Thoracic aorta (tissue), 2 donors: ENCODE measurements at regions not wholly inside any gene's neighbourhood (a gene's known extent, or its start where the extent isn't known, plus 50 kb on each side); places are given as distances from the start of the nearest gene placed in this dataset.

ENCODE experiments used
- ATAC-seq: fragments of 150-250 bp; one replicate; pipeline ENCODE4 v1.8.0; 2017; ENCODE audit warnings: low read depth; ENCODE audit not compliant: insufficient number of reproducible peaks, low FRiP score
- DNase-seq: peaks from one replicate; pipeline ENCODE4 v3.0.0-alpha.2; 2020; ENCODE audit warnings: low spot score
- H3K27ac ChIP-seq, 2 donors: fragments of 200-600 bp; sonication (generic); 1 replicate in 1 of 2; 2 replicates in 1 of 2; pipeline ENCODE4 v1.5.1; 2016; ENCODE audit warnings: mild to moderate bottlenecking in 2 of 2, moderate library complexity in 2 of 2
- H3K27me3 ChIP-seq: fragments of 200-600 bp; sonication (generic); replicated peaks from 2 replicates; pipeline ENCODE4 v1.6.0; 2016; ENCODE audit warnings: mild to moderate bottlenecking; ENCODE audit not compliant: insufficient read depth
- H3K36me3 ChIP-seq: fragments of 200-600 bp; sonication (generic); one replicate; pipeline ENCODE4 v1.5.1; 2016
- H3K4me1 ChIP-seq, 2 donors: fragments of 200-600 bp; sonication (generic); 1 replicate in 1 of 2; 2 replicates in 1 of 2; pipeline versions ENCODE4 v1.5.1 to v1.6.0; 2016; ENCODE audit warnings: low read depth in 2 of 2, mild to moderate bottlenecking in 1 of 2; ENCODE audit not compliant: control insufficient read depth in 1 of 2
- H3K4me3 ChIP-seq: fragments of 200-600 bp; sonication (generic); 2 replicates; pipeline ENCODE4 v1.5.1; 2016; ENCODE audit warnings: mild to moderate bottlenecking
- H3K9me3 ChIP-seq: fragments of 200-600 bp; sonication (generic); 2 replicates; pipeline ENCODE4 v1.5.1; 2016
- TF ChIP-seq, protein P1 (sequence below): fragments of 200-600 bp; sonication (generic); IDR thresholded peaks from one replicate; pipeline ENCODE4 v1.5.1; 2019; ENCODE audit warnings: antibody characterized with exemption

DNA sequence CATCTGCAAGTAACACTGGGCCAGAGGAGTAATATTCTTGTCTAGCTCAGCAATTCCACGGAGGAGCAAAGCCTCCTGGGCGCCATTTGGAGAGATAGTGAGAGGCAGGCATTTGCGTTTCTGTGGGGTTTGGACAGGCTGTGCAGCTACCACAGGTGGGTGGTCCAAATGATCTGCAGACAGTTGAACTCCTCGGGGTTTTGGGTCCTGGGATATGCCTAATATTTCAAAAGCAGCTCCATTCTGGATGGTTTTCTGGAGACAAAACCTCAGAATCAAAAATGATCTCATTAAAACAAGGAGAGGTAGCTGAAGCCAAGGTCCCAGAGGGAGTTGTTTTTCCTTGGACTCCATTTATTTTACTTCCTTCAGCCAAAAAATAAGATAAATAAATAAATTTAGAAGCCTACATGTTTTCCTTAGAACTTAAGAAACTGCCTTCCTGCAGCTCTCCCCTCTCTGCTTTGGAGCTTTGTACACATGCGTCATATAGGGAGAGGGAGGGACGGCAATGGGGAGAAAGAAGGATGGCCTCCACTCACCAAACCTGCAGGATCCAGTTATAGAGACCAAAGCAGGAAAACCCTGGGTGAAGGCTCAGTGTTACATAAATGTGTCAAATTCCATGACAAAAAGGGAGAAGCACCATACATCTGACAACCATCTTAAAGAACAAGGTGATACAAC, 227.3 kb upstream of the DAAM1 start:
- ATAC-seq (no peak), DNase-seq (no peak)
- Histone ChIP-seq H3K9me3 (no peaks in the 10 kb centered on the region), H3K36me3 (no peaks in the 10 kb centered on the region), H3K4me1 (no peaks in the 10 kb centered on the region), H3K27ac (no peak overlapping the region), H3K4me3 (no peak overlapping the region), H3K27me3 (no peaks in the 10 kb centered on the region)
- TF ChIP-seq, protein P1, sequence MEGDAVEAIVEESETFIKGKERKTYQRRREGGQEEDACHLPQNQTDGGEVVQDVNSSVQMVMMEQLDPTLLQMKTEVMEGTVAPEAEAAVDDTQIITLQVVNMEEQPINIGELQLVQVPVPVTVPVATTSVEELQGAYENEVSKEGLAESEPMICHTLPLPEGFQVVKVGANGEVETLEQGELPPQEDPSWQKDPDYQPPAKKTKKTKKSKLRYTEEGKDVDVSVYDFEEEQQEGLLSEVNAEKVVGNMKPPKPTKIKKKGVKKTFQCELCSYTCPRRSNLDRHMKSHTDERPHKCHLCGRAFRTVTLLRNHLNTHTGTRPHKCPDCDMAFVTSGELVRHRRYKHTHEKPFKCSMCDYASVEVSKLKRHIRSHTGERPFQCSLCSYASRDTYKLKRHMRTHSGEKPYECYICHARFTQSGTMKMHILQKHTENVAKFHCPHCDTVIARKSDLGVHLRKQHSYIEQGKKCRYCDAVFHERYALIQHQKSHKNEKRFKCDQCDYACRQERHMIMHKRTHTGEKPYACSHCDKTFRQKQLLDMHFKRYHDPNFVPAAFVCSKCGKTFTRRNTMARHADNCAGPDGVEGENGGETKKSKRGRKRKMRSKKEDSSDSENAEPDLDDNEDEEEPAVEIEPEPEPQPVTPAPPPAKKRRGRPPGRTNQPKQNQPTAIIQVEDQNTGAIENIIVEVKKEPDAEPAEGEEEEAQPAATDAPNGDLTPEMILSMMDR: no peak

DNA sequence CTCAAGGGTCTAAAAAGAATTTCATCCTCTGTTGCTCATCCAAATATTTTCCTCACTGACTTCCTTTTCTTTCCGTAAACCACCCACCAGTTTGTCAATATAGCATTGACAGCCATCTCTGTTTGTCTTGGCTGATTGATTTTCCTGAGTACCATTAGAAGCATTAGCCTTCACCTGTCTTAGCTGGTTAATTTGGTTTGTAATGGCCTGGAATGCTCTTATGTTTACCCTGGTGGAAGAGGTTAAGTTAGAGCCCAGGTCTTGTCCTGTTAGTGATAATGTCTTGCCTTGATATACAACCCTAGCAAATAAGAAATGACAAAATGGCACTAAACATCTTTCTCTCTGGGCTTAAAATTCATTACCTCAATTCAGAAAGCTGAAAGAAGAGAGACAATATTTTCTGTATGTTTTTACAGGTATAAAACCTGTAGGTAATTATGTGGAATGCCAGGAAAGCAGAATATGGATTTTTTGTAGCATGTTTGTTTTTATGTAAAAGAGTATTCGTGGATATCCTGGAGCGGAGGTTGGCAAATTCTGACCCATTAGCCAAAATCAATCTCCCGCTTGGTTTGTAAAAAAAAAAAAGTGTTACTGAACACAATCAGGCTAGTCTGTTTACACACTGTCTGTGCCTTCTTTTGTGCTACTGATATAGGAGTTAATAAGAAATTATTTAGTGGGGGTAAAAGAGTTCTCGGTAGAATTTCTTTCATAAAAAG, 224.4 kb upstream of the DAAM1 start:
- Histone ChIP-seq H3K4me3 (no peak overlapping the region), H3K4me1 (no peaks in the 10 kb centered on the region), H3K27me3 (no peaks in the 10 kb centered on the region), H3K27ac (no peak overlapping the region), H3K9me3 (no peaks in the 10 kb centered on the region), H3K36me3 (no peaks in the 10 kb centered on the region)
- ATAC-seq: no peak
- no peak for DNase-seq
- TF ChIP-seq, protein P1: no peak

DNA sequence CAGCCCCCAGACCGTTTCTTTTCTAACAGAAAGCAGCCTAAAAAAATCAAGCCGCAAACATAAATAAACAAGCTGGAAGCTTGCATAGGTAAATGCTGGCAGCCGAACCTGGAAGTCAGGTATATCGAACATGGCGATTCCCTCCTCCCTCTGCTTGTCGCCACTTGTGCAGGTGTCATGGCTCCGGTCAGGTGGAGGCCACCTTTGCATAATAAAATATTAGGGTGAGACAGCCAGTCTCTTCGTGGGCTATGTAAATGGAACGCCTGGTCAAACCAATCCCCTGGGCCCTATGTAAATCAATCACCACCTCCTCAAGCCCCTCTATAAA, 223.9 kb upstream of the DAAM1 start:
- ATAC-seq: no peak
- no peaks in the 10 kb centered on the region for H3K9me3 ChIP-seq
- no peaks in the 10 kb centered on the region for H3K4me1 ChIP-seq

DNA sequence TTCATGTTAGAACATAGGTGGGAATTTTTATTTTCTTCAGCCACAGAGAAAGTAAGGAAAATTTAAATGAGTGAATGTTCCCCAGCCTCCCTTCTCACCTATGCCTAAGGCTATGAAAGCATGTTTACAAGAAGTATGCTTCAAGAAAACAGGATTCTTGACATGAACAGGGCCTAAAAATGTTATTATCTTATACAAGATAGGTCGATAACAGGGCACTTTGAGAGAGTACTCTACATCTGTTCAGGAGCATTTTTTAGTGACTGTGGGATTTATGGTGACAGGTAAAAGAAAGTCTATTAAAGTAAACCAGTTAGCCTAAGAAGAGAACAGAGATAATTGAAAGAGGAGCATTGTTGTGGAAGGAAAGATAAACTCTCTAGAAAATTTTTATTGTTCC, 222.9 kb upstream of the DAAM1 start:
- Histone ChIP-seq H3K36me3 (no peaks in the 10 kb centered on the region), H3K9me3 (no peaks in the 10 kb centered on the region), H3K4me1 (peaks cover 0 to 8% of the 10 kb centered on the region in 2 donors), H3K4me3 (no peak overlapping the region), H3K27ac (no peak overlapping the region), H3K27me3 (no peaks in the 10 kb centered on the region)
- ATAC-seq (no peak), DNase-seq (no peak)
- TF ChIP-seq, protein P1: no peak

More for the DNA sequence above, 223.9 kb upstream of the DAAM1 start:
- Histone ChIP-seq H3K4me3 (no peak overlapping the region), H3K27ac (no peak overlapping the region), H3K36me3 (no peaks in the 10 kb centered on the region), H3K27me3 (no peaks in the 10 kb centered on the region)
- TF ChIP-seq, protein P1: no peak
- DNase-seq: no peak

DNA sequence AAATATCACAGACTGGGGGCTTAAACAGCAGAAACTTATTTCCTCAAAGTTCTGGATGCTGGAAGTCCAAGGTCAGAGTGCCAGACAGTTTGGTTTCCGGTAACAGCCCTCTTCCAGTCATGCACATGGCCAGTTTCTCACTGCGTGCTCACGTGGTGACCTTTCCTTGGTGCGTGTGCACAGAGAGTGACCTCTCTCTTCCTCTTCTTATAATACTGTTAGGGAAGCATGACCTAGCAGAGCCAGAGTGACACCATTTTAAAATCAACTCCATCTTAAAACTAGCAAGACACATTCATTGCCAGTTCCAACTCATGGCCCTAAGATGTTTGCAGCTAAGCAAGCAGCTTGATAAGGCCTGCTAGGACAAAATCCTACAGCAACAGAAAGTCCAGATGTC, 221.5 kb upstream of the DAAM1 start:
- TF ChIP-seq, protein P1: no peak
- Histone ChIP-seq H3K4me1 (peaks cover 0 to 10% of the 10 kb centered on the region in 2 donors), H3K36me3 (no peaks in the 10 kb centered on the region), H3K4me3 (no peak overlapping the region), H3K27ac (no peak overlapping the region), H3K27me3 (no peaks in the 10 kb centered on the region), H3K9me3 (no peaks in the 10 kb centered on the region)
- ATAC-seq: no peak
- no peak for DNase-seq
